SKM-1 (cell line): ENCODE measurements at regions not wholly inside any gene's neighbourhood (a gene's known extent, or its start where the extent isn't known, plus 50 kb on each side); places are given as distances from the start of the nearest gene placed in this dataset.
A peak's percentile ranks its signal among the peaks of the same experiment; 100 is the strongest.

Source experiments
- DNase-seq: peaks from one replicate; lab custom pipeline; 2025; ENCODE audit not compliant: unreplicated experiment; lab: John Stamatoyannopoulos, UW

- no peak for DNase-seq
Measured at GRCh38 chrX:39813631-39814277, 284.0 kb downstream of the BCOR start.

DNA sequence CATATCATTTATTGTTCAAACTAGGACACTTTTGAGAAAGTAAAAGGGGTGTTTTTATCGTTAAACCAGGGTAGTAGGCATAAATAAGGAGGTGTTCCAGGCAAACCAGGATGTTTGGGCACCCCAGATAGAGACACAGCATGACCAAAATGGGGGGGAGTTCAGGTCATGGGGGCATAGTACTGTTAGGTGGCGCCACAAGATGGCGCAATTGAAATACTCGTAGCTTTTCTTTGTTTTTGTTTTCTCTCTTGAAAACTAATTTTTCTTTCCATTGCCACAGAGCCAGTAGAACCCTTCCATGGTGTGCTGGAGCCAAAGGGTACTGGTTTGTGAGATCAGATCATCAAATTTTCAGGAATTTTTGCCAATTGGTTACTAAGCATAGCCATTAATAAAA lies 283.4 kb downstream of the BCOR start:
- DNase-seq = peak; percentile 10

- peak; percentile 52 for DNase-seq
Measured at GRCh38 chrX:39815631-39816030, 282.1 kb downstream of the BCOR start.

GRCh38 chrX:39816871-39817731 lies 280.7 kb downstream of the BCOR start:
- no peak for DNase-seq

GRCh38 chrX:39817754-39818470 lies 279.8 kb downstream of the BCOR start:
- DNase-seq = no peak

DNA sequence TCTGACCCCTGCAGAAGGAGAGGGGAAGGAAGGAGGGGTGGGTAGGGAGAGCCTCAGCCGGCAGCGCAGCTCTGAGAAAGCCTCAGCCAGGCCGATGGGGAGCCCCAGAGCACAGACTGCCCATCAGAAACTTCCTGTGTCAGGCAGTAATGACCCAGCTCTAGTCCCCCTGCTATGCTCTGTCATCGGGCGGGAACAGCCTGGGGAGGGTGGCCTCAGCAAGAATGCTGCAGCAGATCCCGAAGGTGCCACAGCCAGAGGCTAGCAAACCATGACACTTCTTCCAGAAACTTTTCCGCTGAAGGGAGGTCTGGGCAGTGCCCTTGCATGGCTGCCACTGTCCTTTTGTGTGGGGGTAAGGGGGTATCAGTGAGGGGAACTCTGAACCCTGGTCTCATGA lies 279.0 kb downstream of the BCOR start:
- DNase-seq = no peak

GRCh38 chrX:39819921-39820849 lies 277.6 kb downstream of the BCOR start:
- no peak for DNase-seq

DNA sequence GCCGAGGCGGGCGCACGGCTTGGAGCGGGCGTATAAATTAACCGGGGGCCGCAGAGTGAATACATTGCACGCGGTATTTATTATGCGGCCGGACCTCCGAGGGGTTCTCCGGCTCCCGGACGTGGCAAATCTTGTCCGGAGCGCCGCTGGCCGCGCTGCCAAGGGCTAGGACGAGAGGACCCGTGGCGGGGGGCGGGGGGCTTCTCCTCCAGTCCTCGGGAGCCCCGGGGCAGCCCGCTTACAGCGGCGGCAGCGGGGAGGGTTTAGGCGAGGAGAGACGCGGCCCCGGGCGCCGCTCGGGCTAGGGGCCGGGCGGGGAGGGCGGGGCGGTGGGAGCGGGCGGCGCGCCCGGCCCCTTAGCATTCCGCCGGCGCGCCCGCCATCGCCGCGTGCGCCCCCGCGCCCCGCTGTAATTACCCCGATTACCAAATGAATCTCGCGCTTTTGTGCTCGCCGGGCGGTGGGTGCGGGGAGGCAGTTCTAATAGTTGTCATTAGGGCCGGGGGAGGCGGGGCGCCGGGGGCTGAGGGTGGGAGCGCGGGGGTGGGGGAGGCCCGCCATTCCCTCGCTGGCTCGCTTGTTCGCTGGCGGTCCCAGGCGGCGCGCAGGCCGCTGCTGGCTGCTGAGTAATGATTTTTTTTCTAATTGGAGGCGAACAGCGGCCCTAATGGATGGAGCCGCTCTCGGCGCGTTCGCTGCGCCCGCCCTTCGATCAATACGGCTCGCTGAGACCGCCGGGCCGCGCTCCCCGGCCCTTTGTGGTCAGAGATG lies 276.6 kb downstream of the BCOR start:
- no peak for DNase-seq

- no peak for DNase-seq
Measured at GRCh38 chrX:39821709-39822095, 276.1 kb downstream of the BCOR start.

GRCh38 chrX:39822133-39822748 lies 275.5 kb downstream of the BCOR start:
- no peak for DNase-seq

GRCh38 chrX:39823424-39823823 lies 274.3 kb downstream of the BCOR start:
- DNase-seq = no peak

GRCh38 chrX:39823854-39824253 lies 273.9 kb downstream of the BCOR start:
- DNase-seq = no peak

- DNase-seq = no peak
Measured at GRCh38 chrX:39826813-39827543, 270.8 kb downstream of the BCOR start.

DNA sequence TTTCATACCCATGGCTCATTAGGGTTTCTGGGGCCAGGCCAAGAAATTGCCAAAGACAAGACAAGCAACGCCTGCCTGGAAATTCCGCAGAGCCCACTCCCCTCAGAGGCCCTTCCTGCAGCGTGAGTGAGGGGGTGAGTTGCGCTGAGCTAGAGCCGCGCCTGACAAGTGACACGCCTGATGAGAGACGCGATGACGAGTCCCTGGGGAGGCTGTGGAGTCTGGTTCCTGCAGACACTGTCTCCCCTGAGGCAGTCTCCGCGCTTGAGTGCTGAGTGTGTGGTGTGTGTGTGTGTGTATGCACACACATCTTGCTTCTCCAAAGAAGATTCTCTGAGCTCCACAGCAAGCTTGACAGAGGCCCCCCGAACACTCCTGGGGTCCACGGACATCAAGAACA lies 269.8 kb downstream of the BCOR start:
- DNase-seq = no peak

DNA sequence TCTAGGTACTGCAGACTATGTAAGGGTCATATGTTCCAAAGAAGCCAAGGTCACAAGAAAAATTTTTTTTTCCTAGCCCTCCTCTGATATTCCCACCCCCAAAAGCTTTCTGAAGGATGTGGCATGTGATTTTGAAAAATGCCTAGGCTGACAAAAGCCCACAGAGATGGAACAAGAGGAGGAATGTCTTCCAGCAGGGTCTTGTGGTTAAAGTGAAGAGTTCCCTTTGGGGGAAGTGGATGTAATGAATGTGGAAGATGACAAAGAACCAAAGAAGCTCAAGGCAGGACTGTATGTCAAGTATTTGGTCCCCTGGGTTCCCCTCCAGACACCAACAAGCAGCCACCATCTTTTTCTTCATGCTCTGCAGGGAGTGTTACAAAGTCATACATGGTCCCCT lies 268.8 kb downstream of the BCOR start:
- no peak for DNase-seq

DNA sequence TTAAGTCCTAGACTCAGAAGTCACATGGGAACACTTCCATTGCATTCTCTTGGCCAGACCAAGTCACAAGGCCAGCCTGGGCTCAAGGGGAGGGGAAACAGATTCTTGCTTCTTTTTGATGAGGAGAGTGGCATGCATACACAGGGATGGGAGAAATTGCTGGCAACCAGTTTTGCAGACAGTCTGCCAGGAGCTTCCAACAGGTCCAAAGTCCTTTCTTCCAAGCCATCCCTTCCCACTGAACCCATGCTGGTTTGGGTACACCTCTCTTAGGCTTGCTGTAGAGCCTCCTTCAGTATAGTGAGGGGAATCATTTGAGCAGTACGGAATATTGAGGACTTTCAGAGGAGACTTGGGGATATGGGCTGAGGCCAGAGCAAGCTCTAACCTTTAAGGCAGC lies 267.8 kb downstream of the BCOR start:
- no peak for DNase-seq

GRCh38 chrX:39830414-39830813 lies 267.3 kb downstream of the BCOR start:
- DNase-seq = no peak

DNA sequence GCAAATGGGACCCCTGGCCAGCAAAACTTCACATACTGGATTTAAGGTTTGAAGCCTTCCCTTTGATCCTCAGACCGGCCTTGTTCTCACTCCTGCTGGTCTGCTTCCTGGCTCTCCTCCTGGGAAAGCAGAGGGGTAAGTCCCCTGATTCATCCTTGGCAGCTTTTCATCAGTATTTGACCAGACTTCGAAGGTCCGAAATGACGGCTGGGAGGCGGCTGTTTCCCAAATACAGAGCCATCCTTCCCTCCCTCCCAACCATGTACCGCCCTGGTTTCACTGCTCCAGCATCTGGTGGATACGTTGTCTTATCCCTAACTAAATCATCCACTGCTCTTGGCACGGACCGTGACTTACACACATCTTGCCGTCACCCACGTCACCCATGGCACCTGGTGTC lies 265.5 kb downstream of the BCOR start:
- DNase-seq = no peak

DNA sequence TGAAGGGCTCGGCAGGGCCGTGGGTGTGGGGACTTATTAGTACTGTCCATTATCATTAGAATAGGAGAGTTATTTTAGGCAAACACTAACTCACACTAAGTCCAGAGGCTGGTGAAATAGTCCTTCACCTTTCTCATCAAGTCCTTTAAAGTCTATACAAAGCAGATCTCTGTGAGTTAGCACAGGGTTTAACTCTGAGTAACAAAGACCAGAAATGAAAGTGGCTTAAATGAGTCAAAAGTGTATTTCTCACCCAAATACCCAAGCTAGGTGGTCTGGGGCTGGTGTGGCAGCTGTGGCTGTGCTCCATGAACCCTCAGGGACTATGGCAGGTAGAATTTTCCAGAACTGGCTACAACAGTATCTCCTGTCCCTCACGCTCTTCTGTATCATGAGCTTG lies 263.2 kb downstream of the BCOR start:
- no peak for DNase-seq
